CD4-positive, alpha-beta T cell treated with Interleukin-2 at 100 ng/mL for 4 hours (primary cell): ENCODE measurements at regions not wholly inside any gene's neighbourhood (a gene's known extent, or its start where the extent isn't known, plus 50 kb on each side); places are given as distances from the start of the nearest gene placed in this dataset.
"Not testable (repeated sequence)": the region's sequence is repeated elsewhere in the genome, so short reads cannot be mapped to it uniquely, and the experiment has no call there.

ENCODE experiments used
- DNase-seq: peaks from one replicate; pipeline ENCODE4 v3.0.0-alpha.2; 2020; ENCODE audit warnings: low spot score

DNA sequence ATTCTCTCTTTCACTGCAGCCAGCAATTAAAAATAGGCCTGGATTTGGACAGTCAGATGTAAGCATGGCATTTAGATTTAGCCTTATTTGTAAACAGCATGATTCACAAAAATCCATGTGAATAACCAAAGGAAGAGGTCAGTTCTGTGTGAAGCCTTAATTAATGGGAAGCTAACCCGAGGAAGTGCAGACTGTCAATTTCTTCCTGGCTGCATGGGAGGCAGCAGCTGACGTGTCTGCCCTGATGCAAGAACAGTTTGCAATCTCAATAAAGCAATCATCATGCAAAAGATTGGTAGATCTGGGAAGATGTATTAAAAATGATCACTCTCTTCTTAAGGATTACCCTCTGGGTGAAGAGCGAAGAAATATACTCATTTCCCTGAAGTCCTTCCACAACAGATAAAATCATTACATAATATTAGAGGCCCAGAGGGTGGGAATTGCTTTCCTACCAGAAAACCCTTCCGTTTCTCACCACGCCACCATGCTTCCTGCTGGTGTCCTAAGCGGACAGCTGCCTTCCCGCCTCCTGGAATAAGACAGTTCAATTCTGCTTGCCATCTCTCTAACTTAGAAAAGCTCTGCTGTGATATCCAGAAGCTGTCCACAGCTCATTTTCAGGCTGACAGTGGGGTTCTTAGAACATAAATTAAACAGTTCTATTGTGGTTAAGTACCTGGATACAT, 526.7 kb upstream of the NRP1 start:
- DNase-seq = no peak

DNA sequence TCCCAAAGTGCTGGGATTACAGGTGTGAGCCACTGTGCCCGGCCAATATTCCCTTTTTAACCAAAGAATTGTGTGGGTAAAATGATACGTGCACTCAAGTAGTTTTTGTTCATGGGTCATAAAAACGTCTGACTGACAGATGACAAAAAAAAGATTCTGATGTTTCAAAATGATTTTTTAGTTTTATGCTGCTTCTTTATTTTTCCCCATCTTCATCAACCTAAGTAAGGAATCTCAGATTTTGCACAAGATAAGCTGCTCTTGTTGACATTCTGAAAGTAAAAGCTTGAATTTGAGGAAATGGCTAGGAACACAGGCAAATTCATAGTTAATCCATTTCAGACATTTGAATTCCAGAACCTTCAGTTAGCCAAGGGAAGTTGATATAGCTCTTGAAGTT, 526.1 kb upstream of the NRP1 start:
- DNase-seq = no peak

DNA sequence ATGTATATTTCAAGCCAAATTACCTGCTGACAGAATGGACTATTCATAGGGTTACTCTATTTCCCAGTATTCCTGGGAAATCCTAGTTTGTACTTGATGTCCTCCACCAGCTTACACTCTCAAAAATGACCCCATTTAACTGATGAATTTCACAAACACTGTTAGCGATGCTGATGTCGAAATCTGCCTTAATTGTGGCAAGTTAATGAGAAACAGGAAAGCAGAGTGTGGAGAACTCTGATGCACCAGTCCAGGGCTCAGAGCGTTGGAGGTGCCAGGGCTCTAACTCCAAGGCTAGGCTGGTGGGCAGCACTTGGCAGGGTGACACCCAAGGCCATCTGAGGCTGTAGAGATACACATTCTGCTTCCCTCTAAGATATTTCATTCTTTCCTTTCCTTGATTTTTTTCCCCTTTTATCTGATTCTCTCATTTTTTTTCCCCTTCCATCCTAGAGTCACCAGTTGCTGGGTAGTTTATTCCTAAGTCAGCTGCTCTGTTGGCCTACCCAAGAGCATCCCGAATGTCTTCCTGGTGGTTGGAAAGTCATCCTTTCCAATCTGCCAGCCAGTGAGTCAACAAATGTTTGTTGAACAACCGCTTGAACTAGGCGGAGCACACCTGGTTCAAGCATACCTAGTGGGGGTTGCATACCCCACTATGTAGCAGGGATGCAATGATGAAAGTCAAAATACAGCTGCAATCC, 525.0 kb upstream of the NRP1 start:
- no peak for DNase-seq

DNA sequence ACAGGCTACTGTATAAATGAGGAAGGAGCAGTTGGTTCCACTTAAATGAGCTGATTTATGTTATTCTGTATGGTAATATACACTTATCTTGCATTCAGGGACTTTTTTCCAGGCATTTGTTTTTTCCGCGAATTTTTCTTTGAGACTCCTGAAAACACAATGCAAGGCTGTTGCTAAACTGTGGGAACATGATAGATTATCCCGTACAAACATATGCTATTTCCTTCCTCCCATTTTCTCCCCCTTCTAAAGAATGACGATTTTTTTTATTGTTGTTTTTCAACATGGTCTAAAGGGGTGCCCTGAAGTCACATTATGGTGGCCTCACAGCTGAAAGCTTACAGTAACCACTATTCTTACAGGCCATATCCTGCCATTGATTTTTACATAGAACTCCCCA, 523.9 kb upstream of the NRP1 start:
- DNase-seq = no peak

DNA sequence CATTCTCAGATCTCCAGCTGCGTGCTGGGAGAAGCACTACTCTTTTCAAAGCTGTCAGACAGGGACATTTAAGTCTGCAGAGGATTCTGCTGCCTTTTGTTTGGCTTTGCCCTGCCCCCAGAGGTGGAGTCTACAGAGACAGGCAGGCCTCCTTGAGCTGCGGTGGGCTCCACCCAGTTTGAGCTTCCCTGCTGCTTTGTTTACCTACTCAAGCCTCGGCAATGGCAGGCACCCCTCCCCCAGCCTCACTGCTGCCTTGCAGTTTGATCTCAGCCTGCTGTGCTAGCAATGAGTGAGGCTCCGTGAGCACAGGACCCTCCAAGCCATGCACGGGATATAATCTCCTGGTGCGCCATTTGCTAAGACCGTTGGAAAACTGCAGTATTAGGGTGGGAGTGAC, 518.8 kb upstream of the NRP1 start:
- not testable (repeated sequence) for DNase-seq

DNA sequence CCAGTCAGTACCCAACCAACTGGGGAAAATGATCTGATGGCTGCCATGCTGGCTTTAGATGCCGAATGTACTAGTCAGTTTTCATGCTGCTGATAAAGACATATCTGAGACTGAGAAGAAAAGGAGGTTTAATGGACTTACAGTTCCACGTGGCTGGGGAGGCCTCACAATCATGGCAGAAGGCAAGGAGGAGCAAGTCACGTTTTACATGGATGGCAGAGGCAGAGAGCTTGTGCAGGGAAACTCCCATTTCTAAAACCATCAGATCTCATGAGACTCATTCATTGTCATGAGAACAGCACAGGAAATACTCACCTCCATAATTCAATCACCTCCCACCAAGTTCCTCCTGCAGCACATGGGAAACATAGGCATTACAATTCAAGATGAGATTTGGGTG, 508.9 kb upstream of the NRP1 start:
- no peak for DNase-seq

DNA sequence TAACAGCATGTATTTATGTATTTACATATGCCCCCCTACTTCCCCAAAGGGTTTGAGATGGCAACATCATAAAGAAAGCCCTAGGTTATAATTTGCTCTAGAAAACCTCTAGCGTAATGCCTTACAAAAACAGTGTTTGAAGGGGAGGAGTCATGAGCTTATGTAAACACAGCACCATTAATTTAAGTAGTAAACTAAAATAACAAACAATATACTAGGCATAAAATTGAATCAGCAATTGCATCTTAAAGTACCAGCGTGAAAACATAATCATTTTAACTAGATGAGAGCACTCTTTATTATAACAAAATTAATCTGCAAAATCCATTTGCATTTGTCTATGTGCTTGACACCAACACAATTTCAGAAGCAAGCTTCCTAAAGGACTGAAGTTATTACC, 507.2 kb upstream of the NRP1 start:
- no peak for DNase-seq

DNA sequence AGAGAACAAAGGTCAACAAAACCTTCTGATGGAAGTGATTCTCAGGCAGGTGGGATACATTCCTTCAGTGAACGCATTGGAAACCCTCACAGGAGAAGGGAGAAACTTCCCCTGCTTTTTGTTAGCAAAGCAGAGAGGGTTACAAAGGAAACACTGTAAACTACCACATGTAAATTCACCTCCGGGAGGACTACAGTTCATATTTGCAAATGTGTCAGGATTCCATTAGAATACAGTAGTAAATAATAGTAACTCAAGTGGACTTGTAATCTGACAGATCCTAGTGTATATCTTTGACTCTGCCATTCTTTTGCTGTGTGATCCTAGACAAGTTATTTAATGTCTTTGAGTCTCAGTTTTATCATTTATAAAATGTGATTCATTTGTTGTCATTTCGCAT, 504.3 kb upstream of the NRP1 start:
- no peak for DNase-seq

DNA sequence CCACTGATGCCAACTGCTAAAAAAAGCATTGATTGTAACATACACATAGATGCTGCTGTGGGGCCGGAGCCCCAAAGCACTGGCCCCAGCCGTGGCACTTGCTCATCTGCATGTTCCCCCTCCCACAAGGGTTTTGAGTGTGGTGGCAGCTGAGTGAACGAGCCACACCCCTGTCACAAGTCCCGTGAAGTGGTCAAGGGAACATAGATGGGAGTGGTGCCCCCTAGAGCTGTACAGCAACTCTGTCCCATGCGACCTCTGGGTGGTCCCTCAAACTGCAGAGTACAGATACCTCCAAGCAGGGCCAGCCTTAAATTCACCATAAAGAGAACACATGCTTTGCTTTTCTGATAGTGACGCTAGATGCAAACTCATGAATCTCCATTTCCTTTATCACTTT, 503.3 kb upstream of the NRP1 start:
- DNase-seq = no peak

DNA sequence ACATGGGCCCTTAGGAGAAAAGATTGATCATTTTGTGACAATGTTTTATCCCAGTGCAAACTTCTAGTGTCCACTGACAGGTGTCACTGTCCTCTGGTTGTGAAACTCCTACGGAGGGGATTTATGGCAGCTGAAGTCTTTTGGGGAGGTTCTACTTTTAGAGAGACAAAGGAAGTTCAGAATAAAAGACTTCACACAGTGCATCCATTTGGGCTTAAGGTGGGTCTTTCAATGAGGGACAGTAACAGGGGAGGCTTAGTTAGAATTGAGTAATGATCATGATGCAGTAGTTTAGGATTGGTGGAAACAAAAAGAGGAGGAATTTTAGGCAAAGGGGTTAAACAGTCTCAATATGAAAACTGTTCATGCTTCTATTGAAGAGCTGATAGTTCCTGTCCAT, 501.1 kb upstream of the NRP1 start:
- no peak for DNase-seq

DNA sequence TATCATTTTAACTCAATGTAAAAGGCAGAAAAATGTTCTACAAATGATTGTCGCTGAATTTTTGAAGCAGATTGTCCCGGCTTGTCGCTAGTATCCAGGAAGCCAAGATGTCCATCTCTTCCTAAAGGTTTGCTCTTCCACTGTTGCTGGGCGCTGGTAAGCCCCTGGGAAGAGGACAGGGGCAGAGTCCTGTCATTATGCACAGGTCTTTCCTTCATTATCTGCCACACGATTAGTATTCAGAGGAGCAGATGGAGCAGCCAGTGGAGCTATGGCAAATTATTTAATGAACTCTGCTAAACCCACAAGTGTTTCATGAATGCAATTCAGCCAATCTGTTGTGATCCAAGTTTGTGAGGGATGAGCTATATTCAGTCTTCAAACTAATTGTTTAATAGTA, 499.1 kb upstream of the NRP1 start:
- no peak for DNase-seq

DNA sequence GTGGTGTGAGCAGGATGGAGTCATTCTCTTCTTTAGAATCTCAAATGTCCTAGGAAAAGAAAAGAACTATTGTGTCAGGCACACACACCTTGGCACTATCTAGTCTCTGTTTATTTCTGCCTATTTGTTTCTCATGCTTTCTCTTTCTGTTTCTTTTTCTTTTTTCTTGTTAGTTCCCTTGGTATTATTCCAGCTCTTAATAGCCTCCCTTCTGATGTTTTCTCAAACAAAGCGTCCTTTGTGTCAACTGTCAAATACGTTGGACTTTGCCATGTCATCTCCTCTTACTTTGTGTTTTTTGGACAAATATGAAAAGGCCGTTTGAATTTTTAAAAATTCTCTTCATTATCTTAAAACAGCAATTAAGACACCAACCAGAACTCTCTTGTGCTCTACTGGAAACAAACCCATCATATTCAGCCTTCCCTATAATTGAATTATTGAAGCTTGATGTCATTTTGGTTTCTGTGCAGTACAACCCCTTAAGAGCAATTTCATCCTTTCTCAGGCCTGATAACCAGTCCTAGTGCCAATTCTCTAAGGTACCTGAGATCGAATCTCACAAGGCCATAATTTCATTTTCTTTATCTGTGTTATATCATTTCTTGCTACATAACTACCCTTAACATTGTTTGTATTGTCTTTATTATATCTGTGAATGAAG, 497.8 kb upstream of the NRP1 start:
- DNase-seq = no peak

DNA sequence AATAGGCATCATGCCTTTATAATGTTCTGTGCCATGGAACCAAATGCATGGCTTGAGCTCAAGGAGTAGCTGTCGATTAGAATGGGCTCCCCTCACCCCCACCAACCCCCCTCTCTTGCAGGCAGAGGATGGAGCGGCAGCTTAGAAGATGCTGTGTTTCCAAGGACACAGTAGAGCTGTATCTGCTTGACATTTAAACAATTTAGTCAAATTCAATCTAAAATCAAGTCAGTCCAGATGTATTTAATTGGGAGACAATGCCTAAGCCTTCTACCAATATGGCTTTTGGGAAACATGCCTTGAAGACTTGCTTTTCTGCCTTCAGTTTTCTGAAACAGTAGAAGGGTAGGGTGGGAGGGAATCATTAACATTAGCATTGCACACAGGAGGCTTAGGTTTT, 497.1 kb upstream of the NRP1 start:
- no peak for DNase-seq

DNA sequence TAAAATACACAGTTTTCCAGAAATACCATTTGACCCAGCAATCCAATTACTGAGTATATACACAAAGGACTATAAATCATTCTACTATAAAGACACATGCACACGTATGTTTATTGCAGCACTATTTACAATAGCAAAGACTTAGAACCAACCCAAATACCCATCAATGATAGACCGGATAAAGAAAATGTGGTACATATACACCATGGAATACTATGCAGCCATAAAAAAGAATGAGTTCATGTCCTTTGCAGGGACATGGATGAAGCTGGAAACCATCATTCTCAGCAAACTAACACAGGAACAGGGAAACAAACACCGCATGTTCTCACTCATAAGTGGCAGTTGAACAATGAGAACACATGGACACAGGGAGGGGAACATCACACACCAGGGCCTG, 495.4 kb upstream of the NRP1 start:
- DNase-seq = not testable (repeated sequence)

DNA sequence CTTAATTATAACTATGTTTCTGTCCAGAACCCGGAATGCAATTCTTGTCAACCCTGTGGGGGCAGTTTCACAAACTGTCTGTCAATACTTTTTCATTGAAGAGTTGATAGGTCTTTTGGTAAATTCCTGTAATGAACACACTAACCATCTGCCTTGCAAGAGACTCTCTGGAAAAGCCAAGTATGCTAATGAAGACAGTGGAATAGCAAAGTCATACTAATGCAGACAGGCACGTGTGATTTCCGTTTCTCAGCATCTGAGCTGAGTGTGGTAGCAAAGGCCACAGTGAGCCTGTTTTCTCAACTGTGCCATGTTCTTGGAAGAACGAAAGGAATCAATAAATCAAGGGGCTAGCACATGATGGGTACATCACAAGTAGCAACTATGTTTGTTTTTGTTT, 494.1 kb upstream of the NRP1 start:
- no peak for DNase-seq

DNA sequence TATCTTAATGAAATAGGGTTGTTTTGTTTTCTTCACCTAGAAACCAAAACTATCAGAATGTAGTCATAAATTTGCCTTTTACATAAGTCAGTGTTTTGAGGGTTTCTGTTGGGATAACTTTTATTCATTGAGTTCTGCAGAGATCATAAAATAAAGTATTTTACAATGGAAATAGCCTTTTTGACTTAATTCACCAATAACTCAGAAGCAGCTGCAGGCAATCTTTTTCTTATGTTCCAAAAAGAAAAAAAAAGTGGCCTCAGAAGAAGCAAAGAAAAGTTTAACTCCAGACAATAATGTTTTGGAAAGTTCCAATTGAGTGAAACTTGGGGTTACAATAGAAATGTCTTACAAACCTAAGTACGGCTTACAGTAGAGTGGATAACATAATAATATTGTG, 491.7 kb upstream of the NRP1 start:
- DNase-seq = no peak

DNA sequence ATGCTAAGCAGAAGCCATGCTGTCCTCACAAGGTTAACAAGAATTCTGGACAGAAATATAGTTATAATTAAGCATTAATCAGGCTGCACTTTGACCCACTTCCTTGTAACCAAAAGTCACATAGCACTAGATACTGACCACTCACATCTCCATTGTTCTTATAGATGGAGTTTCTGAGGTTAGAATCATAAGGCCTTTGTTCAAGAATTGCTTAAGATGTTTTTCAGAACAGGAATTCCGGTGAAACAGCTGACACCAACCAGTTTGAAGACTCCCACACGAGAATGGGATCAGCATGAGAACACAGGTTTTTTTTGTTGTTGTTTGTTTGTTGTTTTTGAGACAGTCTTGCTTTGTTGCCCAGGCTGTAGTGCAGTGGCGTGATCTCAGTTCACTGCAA, 488.3 kb upstream of the NRP1 start:
- DNase-seq = no peak

DNA sequence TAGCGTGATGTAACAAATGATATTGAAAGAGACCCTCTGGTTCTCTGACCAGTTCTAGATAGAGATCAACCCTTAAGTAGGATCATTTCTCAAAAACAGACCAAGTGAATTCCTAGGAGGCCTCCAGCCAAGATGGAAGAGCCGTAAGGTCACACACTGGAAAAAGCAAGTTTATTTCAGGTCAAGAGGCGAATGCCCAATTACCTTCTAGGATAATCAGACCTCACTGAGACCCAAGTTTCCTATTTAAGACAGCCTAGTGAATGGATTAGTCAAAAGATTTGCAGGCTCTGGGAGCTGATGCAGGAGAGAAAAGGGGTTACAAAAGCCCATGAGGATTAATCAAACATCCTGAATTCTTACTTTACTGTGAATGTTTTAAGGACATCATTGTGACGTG, 486.1 kb upstream of the NRP1 start:
- DNase-seq = no peak

DNA sequence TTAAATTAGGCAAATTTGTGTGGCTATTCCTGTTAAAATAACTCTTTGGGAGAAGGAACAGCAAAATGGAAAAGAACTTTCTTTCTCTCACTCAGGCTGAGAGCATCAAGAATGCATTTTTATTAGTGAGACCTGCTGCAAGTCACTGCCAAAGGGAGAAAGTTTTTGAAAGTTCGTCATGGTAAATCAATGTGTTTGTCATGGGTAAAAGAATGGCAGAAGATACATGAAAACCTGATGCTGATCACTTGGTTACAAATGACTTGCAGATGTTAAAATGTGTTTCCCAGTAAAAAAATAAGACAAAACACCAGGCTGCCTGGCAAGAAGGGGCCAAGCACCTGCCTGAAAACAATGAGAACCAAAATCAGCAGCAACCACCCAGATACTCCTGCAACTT, 484.7 kb upstream of the NRP1 start:
- no peak for DNase-seq

DNA sequence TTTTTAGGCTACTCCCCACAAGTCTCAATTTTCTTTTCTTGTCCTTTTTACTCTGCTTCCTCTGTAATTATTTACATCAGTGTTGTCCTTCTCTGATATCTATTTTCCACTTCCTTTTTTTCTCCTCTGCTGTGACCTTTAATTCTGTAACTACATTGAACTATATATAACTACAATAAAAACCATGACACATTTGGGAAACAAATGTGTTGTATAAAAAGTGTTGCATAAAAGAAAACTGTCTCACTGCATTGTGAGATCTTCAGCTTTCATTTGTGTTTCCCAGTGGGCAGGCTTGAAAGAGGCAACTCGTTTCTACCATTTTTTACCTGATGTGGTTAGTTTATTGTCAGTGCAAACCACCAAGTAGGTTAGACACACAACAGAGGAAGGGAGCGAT, 483.9 kb upstream of the NRP1 start:
- DNase-seq = no peak

DNA sequence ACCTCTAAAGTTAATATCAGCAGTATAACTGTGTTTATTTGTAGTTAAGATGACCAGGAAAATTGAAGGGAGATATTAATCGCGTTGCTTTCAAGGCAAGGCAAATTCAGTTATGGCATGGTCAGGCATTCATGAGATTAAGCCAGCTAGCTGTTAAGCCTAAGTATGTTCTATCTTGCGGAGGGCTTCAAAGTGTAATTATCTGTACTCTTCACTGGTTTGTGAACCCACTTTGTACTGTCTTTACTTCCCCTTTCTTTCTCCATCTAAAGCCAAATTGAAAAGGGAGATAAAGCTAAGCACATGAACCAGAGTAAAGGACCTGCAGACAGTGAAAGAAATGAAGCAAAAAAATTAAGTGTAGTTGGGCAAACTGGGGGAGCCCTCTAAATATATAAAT, 483.1 kb upstream of the NRP1 start:
- no peak for DNase-seq

DNA sequence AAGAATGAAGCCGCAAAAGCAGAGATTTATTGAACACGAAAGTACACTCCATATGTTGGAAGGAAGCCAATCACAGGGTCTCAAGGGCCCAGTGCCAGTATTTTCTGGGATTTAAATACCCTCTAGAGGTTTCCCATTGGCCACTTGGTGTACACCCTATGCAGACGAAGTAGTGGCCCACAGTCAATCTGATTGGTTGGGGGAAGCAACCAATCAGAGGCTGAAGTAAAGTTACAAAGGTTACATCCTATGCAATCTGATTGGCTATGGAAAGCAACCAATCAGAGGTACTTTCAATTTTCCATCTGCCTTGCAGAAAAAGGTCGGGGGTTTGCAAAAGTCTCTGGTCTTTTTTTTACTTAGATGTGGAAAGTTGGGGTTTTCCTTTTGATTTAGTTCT, 481.3 kb upstream of the NRP1 start:
- no peak for DNase-seq

DNA sequence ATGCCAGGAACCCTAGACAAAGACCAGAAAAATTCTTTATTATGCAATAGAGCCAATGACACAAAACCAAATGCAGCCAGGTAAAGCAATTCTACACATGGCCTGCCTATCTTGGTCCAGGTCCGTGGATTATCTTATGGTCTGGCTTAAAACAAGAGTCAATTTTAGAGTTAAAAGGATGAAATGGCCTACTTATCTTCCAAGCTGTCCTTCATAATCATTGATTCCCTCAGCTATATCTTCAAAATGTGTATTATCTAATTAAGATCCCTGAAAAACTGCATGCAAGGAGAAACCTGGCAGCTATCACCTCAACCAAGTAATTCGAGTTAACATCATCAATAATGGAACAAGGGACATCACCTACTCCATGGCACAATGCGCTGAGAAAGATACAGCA, 479.4 kb upstream of the NRP1 start:
- no peak for DNase-seq

DNA sequence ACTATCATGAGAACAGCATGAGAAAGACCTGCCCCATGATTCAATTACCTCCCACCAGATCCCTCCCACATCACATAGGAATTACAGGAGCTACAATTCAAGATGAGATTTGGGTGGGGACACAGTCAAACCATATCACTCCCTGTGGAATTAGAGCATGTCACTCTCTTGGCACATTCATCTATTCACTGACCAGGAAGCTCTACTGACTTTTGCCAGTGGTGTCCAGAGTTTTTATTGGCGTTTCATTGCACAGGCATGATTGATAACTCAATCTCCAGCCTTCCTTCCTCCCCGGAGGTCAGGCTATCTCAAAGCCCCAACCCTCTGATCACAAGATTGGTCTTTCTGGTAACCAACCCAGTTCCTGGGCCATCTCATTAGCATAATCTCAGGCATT, 478.9 kb upstream of the NRP1 start:
- DNase-seq = no peak
